Neutrophil (primary cell): ENCODE measurements at regions not wholly inside any gene's neighbourhood (a gene's known extent, or its start where the extent isn't known, plus 50 kb on each side); places are given as distances from the start of the nearest gene placed in this dataset.

Experiments
- H3K27ac ChIP-seq: fragments of 200-600 bp; sonication (generic); 2 replicates; pipeline ENCODE4 v1.5.1; 2016; ENCODE audit warnings: mild to moderate bottlenecking, moderate library complexity
- H3K27me3 ChIP-seq: fragments of 200-600 bp; sonication (generic); 2 replicates; pipeline ENCODE4 v1.6.0; 2016; ENCODE audit warnings: mild to moderate bottlenecking
- H3K36me3 ChIP-seq: fragments of 200-600 bp; sonication (generic); 2 replicates; pipeline ENCODE4 v1.5.1; 2017
- H3K4me1 ChIP-seq, 2 experiments: fragments of 200-600 bp in 1 of 2; sonication (generic) in 1 of 2; 1 replicate in 1 of 2; 2 replicates in 1 of 2; pipeline versions ENCODE4 v1.5.1 to v1.6.1; 2013 to 2016; ENCODE audit warnings: low read depth in 1 of 2, low read length in 1 of 2, mild to moderate bottlenecking in 1 of 2, moderate library complexity in 1 of 2; ENCODE audit not compliant: control insufficient read depth in 1 of 2, insufficient read depth in 1 of 2
- H3K4me3 ChIP-seq, 2 experiments: fragments of 200-600 bp in 1 of 2; sonication (generic) in 1 of 2; 1 replicate in 1 of 2; 2 replicates in 1 of 2; pipeline ENCODE4 v1.5.1; 2013 to 2016; ENCODE audit warnings: low read depth in 1 of 2, low read length in 1 of 2, mild to moderate bottlenecking in 1 of 2, moderate library complexity in 1 of 2
- H3K9me3 ChIP-seq: fragments of 200-600 bp; sonication (generic); 2 replicates; pipeline ENCODE4 v1.5.1; 2016
- TF ChIP-seq, protein P1 (sequence below): fragments of 200-600 bp; sonication (generic); IDR thresholded peaks from 2 replicates; pipeline ENCODE4 v1.5.1; 2016; ENCODE audit warnings: antibody characterized with exemption

DNA sequence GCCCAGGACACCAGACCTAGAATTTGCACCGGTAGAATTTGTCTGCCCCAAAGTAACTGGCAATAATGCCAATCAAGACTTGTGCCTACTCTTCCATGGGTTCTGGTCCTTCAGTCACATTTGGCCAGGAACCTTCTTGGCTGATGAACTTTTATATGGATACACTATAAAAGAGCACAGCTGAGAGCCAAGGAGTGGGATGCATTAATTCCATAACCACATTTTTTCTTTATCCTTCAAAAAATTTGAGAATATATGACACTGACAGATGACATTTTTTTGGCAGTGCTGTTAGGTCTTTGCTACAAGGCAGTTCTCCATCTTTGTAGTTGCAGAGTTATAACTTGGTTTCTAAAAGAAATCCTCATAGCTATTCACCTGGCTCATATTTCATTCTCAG lies 129.2 kb upstream of the HDAC9 start:
- TF ChIP-seq, protein P1, sequence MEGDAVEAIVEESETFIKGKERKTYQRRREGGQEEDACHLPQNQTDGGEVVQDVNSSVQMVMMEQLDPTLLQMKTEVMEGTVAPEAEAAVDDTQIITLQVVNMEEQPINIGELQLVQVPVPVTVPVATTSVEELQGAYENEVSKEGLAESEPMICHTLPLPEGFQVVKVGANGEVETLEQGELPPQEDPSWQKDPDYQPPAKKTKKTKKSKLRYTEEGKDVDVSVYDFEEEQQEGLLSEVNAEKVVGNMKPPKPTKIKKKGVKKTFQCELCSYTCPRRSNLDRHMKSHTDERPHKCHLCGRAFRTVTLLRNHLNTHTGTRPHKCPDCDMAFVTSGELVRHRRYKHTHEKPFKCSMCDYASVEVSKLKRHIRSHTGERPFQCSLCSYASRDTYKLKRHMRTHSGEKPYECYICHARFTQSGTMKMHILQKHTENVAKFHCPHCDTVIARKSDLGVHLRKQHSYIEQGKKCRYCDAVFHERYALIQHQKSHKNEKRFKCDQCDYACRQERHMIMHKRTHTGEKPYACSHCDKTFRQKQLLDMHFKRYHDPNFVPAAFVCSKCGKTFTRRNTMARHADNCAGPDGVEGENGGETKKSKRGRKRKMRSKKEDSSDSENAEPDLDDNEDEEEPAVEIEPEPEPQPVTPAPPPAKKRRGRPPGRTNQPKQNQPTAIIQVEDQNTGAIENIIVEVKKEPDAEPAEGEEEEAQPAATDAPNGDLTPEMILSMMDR = no peak
- Histone ChIP-seq H3K4me3 (no peak overlapping the region), H3K4me1 (no peaks in the 10 kb centered on the region), H3K27me3 (no peaks in the 10 kb centered on the region), H3K36me3 (no peaks in the 10 kb centered on the region), H3K27ac (no peak overlapping the region), H3K9me3 (no peaks in the 10 kb centered on the region)

DNA sequence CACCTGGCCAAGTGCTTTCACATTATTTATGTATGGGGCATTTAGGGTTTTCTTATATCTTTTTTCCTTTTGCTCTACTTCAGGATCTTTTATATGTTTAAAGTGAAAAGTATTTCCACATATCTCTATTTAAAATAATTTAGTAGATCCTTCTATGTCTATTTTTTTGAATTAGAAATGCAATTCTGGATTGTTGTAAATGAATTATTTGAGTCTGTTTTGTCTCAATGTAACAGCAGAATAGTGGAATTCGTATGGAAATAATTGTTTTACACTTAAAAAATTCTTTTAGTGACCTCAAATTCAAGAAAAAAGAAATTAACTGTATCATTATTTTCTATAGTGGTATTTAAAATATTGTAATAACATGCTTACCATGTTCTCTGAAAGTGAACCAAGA lies 126.5 kb upstream of the HDAC9 start:
- Histone ChIP-seq H3K4me1 (no peaks in the 10 kb centered on the region), H3K9me3 (no peaks in the 10 kb centered on the region), H3K36me3 (no peaks in the 10 kb centered on the region), H3K4me3 (no peak overlapping the region), H3K27me3 (no peaks in the 10 kb centered on the region), H3K27ac (no peak overlapping the region)
- TF ChIP-seq, protein P1 = no peak

DNA sequence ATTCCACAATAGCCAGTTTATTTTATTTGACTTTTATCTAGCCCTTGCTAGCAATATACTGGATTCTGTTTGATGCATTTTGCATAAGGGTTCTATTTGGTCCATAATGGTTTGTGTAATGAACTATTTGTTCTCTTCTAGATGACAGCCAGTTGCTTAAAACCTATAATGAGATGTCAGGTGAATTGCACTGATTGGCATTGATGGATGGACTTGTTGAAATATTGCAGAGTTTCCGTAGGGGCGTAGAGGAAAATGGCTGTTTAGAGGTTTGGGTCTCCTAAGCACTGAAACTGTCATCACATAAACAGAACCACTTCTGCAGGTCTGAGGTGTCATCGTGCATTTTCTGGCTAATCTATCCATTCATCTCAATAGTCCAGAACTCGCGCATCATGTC lies 124.9 kb upstream of the HDAC9 start:
- Histone ChIP-seq H3K4me3 (no peak overlapping the region), H3K9me3 (no peaks in the 10 kb centered on the region), H3K27ac (no peak overlapping the region), H3K4me1 (no peaks in the 10 kb centered on the region), H3K36me3 (no peaks in the 10 kb centered on the region), H3K27me3 (no peaks in the 10 kb centered on the region)
- TF ChIP-seq, protein P1 = no peak

DNA sequence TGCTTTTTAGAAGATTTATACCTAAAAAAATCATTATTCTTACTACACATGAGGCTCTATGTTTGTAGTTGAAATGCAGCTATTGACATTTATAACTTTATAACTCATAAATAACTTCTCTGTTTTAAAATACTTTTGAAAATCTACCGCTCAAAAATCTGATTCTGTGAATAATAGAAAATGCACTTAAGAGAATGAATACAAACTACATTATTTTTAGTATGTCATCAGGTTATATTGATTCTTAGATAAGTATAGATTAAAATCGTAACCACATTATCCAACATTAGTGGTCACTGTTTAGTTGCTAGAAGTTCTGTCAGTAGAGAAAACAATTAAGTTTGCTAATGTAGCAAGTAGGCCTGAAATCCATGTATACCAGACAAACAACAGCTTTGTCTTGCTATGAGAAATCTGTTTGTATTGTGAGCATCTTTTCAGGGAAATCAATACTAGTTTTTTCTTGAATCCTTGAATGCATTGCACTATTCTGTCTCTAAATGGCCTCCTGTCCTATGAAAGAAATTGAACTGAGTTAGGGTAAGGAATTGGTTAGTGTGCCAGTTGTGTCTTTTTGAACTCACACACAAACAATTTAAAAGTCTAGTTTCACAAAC lies 116.5 kb upstream of the HDAC9 start:
- Histone ChIP-seq H3K4me3 (no peak overlapping the region), H3K27ac (no peak overlapping the region), H3K9me3 (no peaks in the 10 kb centered on the region), H3K4me1 (no peaks in the 10 kb centered on the region), H3K36me3 (no peaks in the 10 kb centered on the region), H3K27me3 (no peaks in the 10 kb centered on the region)
- TF ChIP-seq, protein P1 = no peak

DNA sequence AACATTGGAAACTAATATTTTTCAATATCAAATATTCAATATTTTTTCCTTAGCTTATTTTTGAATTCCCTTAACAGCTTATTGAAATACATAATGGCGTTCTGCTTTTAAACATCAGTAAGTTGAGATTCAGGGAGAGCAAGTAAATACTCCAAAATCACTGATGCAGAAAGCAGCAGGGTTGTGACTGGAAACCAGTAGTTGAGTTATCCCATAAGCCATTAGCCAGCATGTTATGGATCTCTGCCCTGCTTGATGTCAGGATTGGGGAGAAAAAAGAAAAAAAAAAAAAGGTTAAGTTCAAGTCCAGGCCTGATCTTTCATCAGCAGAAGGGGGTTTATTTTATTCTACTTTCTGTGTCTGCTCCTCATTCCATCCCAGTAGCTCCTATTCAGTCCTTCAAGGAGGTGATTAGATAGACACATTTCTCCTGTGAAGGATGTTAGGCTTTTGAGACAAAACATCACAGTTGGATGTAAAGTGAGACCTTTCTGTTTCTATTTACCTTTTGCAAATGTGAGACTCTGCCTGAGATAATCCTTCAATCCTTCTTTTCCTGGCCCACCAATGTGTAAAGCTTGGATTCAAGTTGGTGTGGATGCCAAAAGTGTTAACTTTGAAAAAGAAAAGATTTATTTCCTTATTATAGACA lies 110.9 kb upstream of the HDAC9 start:
- TF ChIP-seq, protein P1 = no peak
- H3K27me3 ChIP-seq = no peaks in the 10 kb centered on the region
- H3K4me1 ChIP-seq = no peaks in the 10 kb centered on the region
- H3K9me3 ChIP-seq = no peaks in the 10 kb centered on the region
- no peak overlapping the region for H3K4me3 ChIP-seq
- no peak overlapping the region for H3K27ac ChIP-seq
- no peaks in the 10 kb centered on the region for H3K36me3 ChIP-seq
